ACC112 (cell line): ENCODE measurements at regions not wholly inside any gene's neighbourhood (a gene's known extent, or its start where the extent isn't known, plus 50 kb on each side); places are given as distances from the start of the nearest gene placed in this dataset.
A peak's percentile ranks its signal among the peaks of the same experiment; 100 is the strongest.

ENCODE experiments used
- H2AFZ ChIP-seq: fragments of 200-600 bp; sonication (generic); one replicate; pipeline ENCODE4 v1.6.0; 2017; ENCODE audit warnings: antibody characterized with exemption, low read length; ENCODE audit not compliant: unreplicated experiment
- H3K27ac ChIP-seq: fragments of 200-600 bp; sonication (generic); 2 replicates; pipeline ENCODE4 v1.5.1; 2014; ENCODE audit warnings: low read depth, mild to moderate bottlenecking, antibody characterized with exemption, low read length, moderate library complexity
- H3K27me3 ChIP-seq: fragments of 200-600 bp; sonication (generic); 2 replicates; pipeline ENCODE4 v1.6.1; 2014; ENCODE audit warnings: mild to moderate bottlenecking, antibody characterized with exemption, low read length, moderate library complexity, mixed read lengths; ENCODE audit not compliant: insufficient read depth
- H3K36me3 ChIP-seq: fragments of 200-600 bp; sonication (generic); 2 replicates; pipeline ENCODE4 v1.6.1; 2016; ENCODE audit warnings: mild to moderate bottlenecking, antibody characterized with exemption, low read length, moderate library complexity, mixed read lengths; ENCODE audit not compliant: insufficient read depth
- H3K4me1 ChIP-seq: fragments of 200-600 bp; sonication (generic); one replicate; pipeline ENCODE4 v1.6.1; 2016; ENCODE audit warnings: low read length, mixed read lengths; ENCODE audit not compliant: insufficient read depth, unreplicated experiment, control insufficient read depth
- H3K4me3 ChIP-seq: fragments of 200-600 bp; sonication (generic); 2 replicates; pipeline ENCODE4 v1.5.1; 2014; ENCODE audit warnings: mild to moderate bottlenecking, low read depth, low read length
- H3K79me2 ChIP-seq: fragments of 200-600 bp; sonication (generic); one replicate; pipeline ENCODE4 v1.6.0; 2016; ENCODE audit warnings: low read length; ENCODE audit not compliant: control insufficient read depth, unreplicated experiment, insufficient read depth

GRCh38 chr16:73214825-73215677 is 167.1 kb upstream of the ZFHX3 start:
- Histone ChIP-seq H3K27me3 (no peaks in the 10 kb centered on the region), H2AFZ (no peak overlapping the region), H3K4me3 (no peak overlapping the region)

GRCh38 chr16:73213732-73214455 is 166.0 kb upstream of the ZFHX3 start:
- Histone ChIP-seq H3K4me3 (no peak overlapping the region), H3K36me3 (no peaks in the 10 kb centered on the region), H3K79me2 (no peaks in the 10 kb centered on the region), H3K27me3 (no peaks in the 10 kb centered on the region), H3K4me1 (peaks cover 12% of the 10 kb centered on the region), H3K27ac (no peak overlapping the region), H2AFZ (peak overlapping the region; percentile 35)

More at GRCh38 chr16:73214825-73215677, 167.1 kb upstream of the ZFHX3 start:
- H3K36me3 ChIP-seq = no peaks in the 10 kb centered on the region
- no peaks in the 10 kb centered on the region for H3K79me2 ChIP-seq
- peak overlapping the region; percentile 57 for H3K27ac ChIP-seq
- H3K4me1 ChIP-seq = peaks cover 12% of the 10 kb centered on the region

GRCh38 chr16:73212431-73212830 is 164.5 kb upstream of the ZFHX3 start:
- no peak overlapping the region for H3K4me3 ChIP-seq
- no peaks in the 10 kb centered on the region for H3K27me3 ChIP-seq

GRCh38 chr16:73210686-73211085 is 162.8 kb upstream of the ZFHX3 start:
- H3K27ac ChIP-seq = no peak overlapping the region
- H3K27me3 ChIP-seq = no peaks in the 10 kb centered on the region
- no peaks in the 10 kb centered on the region for H3K79me2 ChIP-seq
- H3K4me3 ChIP-seq = no peak overlapping the region
- no peak overlapping the region for H2AFZ ChIP-seq
- H3K36me3 ChIP-seq = no peaks in the 10 kb centered on the region
- H3K4me1 ChIP-seq = peaks cover 12% of the 10 kb centered on the region

More at GRCh38 chr16:73212431-73212830, 164.5 kb upstream of the ZFHX3 start:
- H3K27ac ChIP-seq = no peak overlapping the region
- H3K36me3 ChIP-seq = no peaks in the 10 kb centered on the region
- no peaks in the 10 kb centered on the region for H3K79me2 ChIP-seq
- no peak overlapping the region for H2AFZ ChIP-seq
- peaks cover 12% of the 10 kb centered on the region for H3K4me1 ChIP-seq

- no peak overlapping the region for H3K27ac ChIP-seq
- H3K79me2 ChIP-seq = no peaks in the 10 kb centered on the region
- H3K27me3 ChIP-seq = no peaks in the 10 kb centered on the region
- H2AFZ ChIP-seq = no peak overlapping the region
- no peaks in the 10 kb centered on the region for H3K36me3 ChIP-seq
- H3K4me3 ChIP-seq = no peak overlapping the region
- peaks cover 8% of the 10 kb centered on the region for H3K4me1 ChIP-seq
Measured at GRCh38 chr16:73210084-73210483, 162.2 kb upstream of the ZFHX3 start.

- no peaks in the 10 kb centered on the region for H3K79me2 ChIP-seq
- H3K4me1 ChIP-seq = no peaks in the 10 kb centered on the region
- H3K4me3 ChIP-seq = no peak overlapping the region
- no peak overlapping the region for H3K27ac ChIP-seq
- H2AFZ ChIP-seq = no peak overlapping the region
- no peaks in the 10 kb centered on the region for H3K27me3 ChIP-seq
- H3K36me3 ChIP-seq = no peaks in the 10 kb centered on the region
Measured at GRCh38 chr16:73209190-73209589, 161.3 kb upstream of the ZFHX3 start.

- H3K4me1 ChIP-seq = peaks cover 15% of the 10 kb centered on the region
- H3K27me3 ChIP-seq = no peaks in the 10 kb centered on the region
- no peak overlapping the region for H3K27ac ChIP-seq
- no peak overlapping the region for H2AFZ ChIP-seq
- no peaks in the 10 kb centered on the region for H3K79me2 ChIP-seq
- no peak overlapping the region for H3K4me3 ChIP-seq
- H3K36me3 ChIP-seq = no peaks in the 10 kb centered on the region
Measured at GRCh38 chr16:73206151-73206707, 158.3 kb upstream of the ZFHX3 start.

- Histone ChIP-seq H3K79me2 (no peaks in the 10 kb centered on the region), H3K27ac (no peak overlapping the region), H3K36me3 (no peaks in the 10 kb centered on the region), H3K27me3 (no peaks in the 10 kb centered on the region), H2AFZ (no peak overlapping the region), H3K4me3 (no peak overlapping the region), H3K4me1 (peaks cover 15% of the 10 kb centered on the region)
Measured at GRCh38 chr16:73205153-73205886, 157.4 kb upstream of the ZFHX3 start.

GRCh38 chr16:73204359-73205152 is 156.6 kb upstream of the ZFHX3 start:
- peaks cover 15% of the 10 kb centered on the region for H3K4me1 ChIP-seq
- no peaks in the 10 kb centered on the region for H3K79me2 ChIP-seq
- no peak overlapping the region for H3K4me3 ChIP-seq
- no peak overlapping the region for H2AFZ ChIP-seq
- H3K36me3 ChIP-seq = no peaks in the 10 kb centered on the region
- H3K27me3 ChIP-seq = no peaks in the 10 kb centered on the region
- no peak overlapping the region for H3K27ac ChIP-seq
